ENCODE measurements at regions not wholly inside any gene's neighbourhood (a gene's known extent, or its start where the extent isn't known, plus 50 kb on each side); places are given as distances from the start of the nearest gene placed in this dataset.

DNA sequence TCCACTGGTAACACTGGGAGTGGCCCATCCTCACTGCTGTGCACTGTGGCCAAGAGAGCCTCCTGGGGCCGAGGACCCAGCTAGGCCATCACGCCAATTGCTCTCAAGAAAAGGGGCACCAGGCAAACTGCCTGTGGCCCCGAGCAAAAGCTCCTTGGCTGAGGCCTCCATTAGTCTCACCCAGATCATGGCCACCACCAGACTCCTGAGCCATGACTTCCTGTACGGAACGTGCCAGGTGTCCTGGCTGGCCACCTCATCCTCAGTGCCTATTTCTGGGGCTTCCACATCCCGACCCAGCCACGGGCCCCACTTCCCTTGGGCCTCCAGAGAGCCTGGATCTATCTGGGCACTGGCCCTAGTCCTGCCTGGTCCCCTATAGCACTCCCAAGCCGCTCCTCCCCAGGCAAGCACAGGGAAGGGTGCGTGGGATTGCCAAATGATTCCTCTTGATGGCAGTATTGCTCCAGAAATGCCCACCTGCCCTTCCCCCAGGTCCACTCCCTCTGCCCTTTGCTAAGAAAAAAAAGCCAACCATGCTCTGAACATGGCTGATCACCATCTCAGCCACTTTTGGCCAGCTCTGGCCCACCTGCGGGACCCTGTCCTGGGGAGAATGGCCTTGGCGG, 212.6 kb upstream of the AGTR2 start:
- TF ChIP-seq EZH2phosphoT487 (IDR thresholded peaks at IDR 0.05; ENCODE audit: borderline replicate concordance) = no peak
- TF ChIP-seq CTCF (conservative IDR thresholded peaks at IDR 0.05; ENCODE audit: low read length) = peak; percentile 44
- H3K79me2 ChIP-seq (ENCODE audit: insufficient read depth, low read length) = no peaks in the 10 kb centered on the region
- H3F3A ChIP-seq (ENCODE audit: low read depth) = no peaks in the 10 kb centered on the region

GRCh38 chrX:115958687-115959359, 211.7 kb upstream of the AGTR2 start:
- TF ChIP-seq EZH2phosphoT487 (IDR thresholded peaks at IDR 0.05; ENCODE audit: borderline replicate concordance) (no peak), CTCF (conservative IDR thresholded peaks at IDR 0.05; ENCODE audit: low read length) (peak; percentile 52)
- no peaks in the 10 kb centered on the region for H3K79me2 ChIP-seq (ENCODE audit: insufficient read depth, low read length)
- H3K9me3 ChIP-seq (ENCODE audit: insufficient read depth, low read depth, low read length) = no peaks in the 10 kb centered on the region
- H3K4me1 ChIP-seq (ENCODE audit: insufficient read depth, low read length, poor library complexity, severe bottlenecking) = no peaks in the 10 kb centered on the region
- no peaks in the 10 kb centered on the region for H3K9me2 ChIP-seq (replicated peaks; ENCODE audit: low read depth, low read length)
- peak overlapping the region; percentile 70; the same call in 1 of the 2 replicates for H2AFZ ChIP-seq (ENCODE audit: low read length)
- H3F3A ChIP-seq (ENCODE audit: low read depth) = no peaks in the 10 kb centered on the region
- no peaks in the 10 kb centered on the region for H4K20me1 ChIP-seq (ENCODE audit: insufficient read depth, low read length, poor library complexity, severe bottlenecking)
- H3K36me3 ChIP-seq (ENCODE audit: insufficient read depth, low read length) = no peaks in the 10 kb centered on the region
- H3K4me2 ChIP-seq (ENCODE audit: low read depth, low read length, poor library complexity, severe bottlenecking) = peak overlapping the region; percentile 16
- H3K4me3 ChIP-seq (ENCODE audit: low read length, poor library complexity, severe bottlenecking) = no peak overlapping the region
- no peak overlapping the region for H3K9ac ChIP-seq (ENCODE audit: low read depth, low read length, poor library complexity, severe bottlenecking)
- H3K27me3 ChIP-seq (ENCODE audit: insufficient read depth, low read length, poor library complexity, severe bottlenecking) = no peaks in the 10 kb centered on the region

More for the DNA sequence above, 212.6 kb upstream of the AGTR2 start:
- Histone ChIP-seq H3K36me3 (ENCODE audit: insufficient read depth, low read length) (no peaks in the 10 kb centered on the region), H3K9me2 (replicated peaks; ENCODE audit: low read depth, low read length) (no peaks in the 10 kb centered on the region), H3K4me3 (ENCODE audit: low read length, poor library complexity, severe bottlenecking) (no peak overlapping the region), H3K9ac (ENCODE audit: low read depth, low read length, poor library complexity, severe bottlenecking) (no peak overlapping the region), H3K27me3 (ENCODE audit: insufficient read depth, low read length, poor library complexity, severe bottlenecking) (no peaks in the 10 kb centered on the region), H3K4me2 (ENCODE audit: low read depth, low read length, poor library complexity, severe bottlenecking) (peak overlapping the region; percentile 16), H2AFZ (ENCODE audit: low read length) (peak overlapping the region; percentile 70; the same call in 1 of the 2 replicates), H4K20me1 (ENCODE audit: insufficient read depth, low read length, poor library complexity, severe bottlenecking) (no peaks in the 10 kb centered on the region), H3K4me1 (ENCODE audit: insufficient read depth, low read length, poor library complexity, severe bottlenecking) (no peaks in the 10 kb centered on the region), H3K9me3 (ENCODE audit: insufficient read depth, low read depth, low read length) (no peaks in the 10 kb centered on the region)

DNA sequence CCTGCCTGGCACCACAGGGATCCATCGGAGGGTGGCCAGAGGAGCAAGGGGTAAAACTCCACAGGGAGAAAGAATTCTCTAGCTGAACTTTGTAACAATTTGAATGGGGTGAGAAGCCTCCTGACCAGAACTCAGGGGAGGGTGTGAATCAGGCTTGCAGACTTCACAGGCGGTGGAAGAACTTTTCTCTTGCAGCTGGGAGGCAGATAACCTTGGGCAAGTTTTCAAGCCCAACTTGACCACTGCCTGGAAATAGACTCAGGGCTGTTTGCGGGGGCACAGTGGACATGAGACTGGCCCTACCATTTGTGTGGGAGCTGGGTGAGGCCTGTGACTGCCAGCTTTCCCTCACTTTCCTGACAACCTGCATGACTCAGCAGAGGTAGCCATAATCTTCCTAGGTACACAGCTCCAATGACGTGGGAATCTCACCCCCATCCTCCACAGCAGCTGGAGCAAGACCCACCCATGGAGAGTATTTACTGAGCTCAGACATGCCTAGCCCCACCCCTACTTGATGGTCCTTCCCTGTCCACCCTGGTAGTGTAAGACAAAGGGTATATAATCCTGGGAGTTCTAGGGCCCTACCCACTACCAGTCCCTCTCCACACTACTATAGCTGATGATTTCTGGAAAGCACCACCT, 210.0 kb upstream of the AGTR2 start:
- no peaks in the 10 kb centered on the region for H4K20me1 ChIP-seq (ENCODE audit: insufficient read depth, low read length, poor library complexity, severe bottlenecking)
- no peak overlapping the region for H3K4me2 ChIP-seq (ENCODE audit: low read depth, low read length, poor library complexity, severe bottlenecking)
- no peaks in the 10 kb centered on the region for H3K36me3 ChIP-seq (ENCODE audit: insufficient read depth, low read length)
- H3K9me3 ChIP-seq (ENCODE audit: insufficient read depth, low read depth, low read length) = no peaks in the 10 kb centered on the region
- H3K79me2 ChIP-seq (ENCODE audit: insufficient read depth, low read length) = no peaks in the 10 kb centered on the region
- no peaks in the 10 kb centered on the region for H3K9me2 ChIP-seq (replicated peaks; ENCODE audit: low read depth, low read length)
- H3K4me1 ChIP-seq (ENCODE audit: insufficient read depth, low read length, poor library complexity, severe bottlenecking) = no peaks in the 10 kb centered on the region
- no peaks in the 10 kb centered on the region for H3K27me3 ChIP-seq (ENCODE audit: insufficient read depth, low read length, poor library complexity, severe bottlenecking)
- no peak overlapping the region for H2AFZ ChIP-seq (ENCODE audit: low read length)
- TF ChIP-seq EZH2phosphoT487 (IDR thresholded peaks at IDR 0.05; ENCODE audit: borderline replicate concordance) (no peak), CTCF (conservative IDR thresholded peaks at IDR 0.05; ENCODE audit: low read length) (no peak)
- H3F3A ChIP-seq (ENCODE audit: low read depth) = no peaks in the 10 kb centered on the region
- no peak overlapping the region for H3K4me3 ChIP-seq (ENCODE audit: low read length, poor library complexity, severe bottlenecking)
- no peak overlapping the region for H3K9ac ChIP-seq (ENCODE audit: low read depth, low read length, poor library complexity, severe bottlenecking)
